Prostate gland (tissue), 2 donors: ENCODE measurements at regions not wholly inside any gene's neighbourhood (a gene's known extent, or its start where the extent isn't known, plus 50 kb on each side); places are given as distances from the start of the nearest gene placed in this dataset.

Experiments
- DNase-seq: peaks from one replicate; pipeline ENCODE4 v3.0.0-alpha.2; 2019; ENCODE audit warnings: low spot score
- H3K27ac ChIP-seq, 2 donors: fragments of 200-600 bp; sonication (generic); 2 replicates each; pipeline ENCODE4 v1.5.1; 2017 to 2019
- H3K27me3 ChIP-seq: fragments of 200-600 bp; sonication (generic); replicated peaks from 2 replicates; pipeline ENCODE4 v1.5.1; 2019; ENCODE audit not compliant: insufficient read depth
- H3K36me3 ChIP-seq, 2 donors: fragments of 200-600 bp; sonication (generic); 1 replicate in 1 of 2; 2 replicates in 1 of 2; pipeline versions ENCODE4 v1.5.1 to v1.8.1; 2017 to 2019
- H3K4me1 ChIP-seq: fragments of 200-600 bp; sonication (generic); replicated peaks from 2 replicates; pipeline ENCODE4 v1.5.1; 2019
- H3K4me3 ChIP-seq, 2 donors: fragments of 200-600 bp; sonication (generic); 2 replicates each; pipeline ENCODE4 v1.5.1; 2017 to 2019
- H3K9me3 ChIP-seq: fragments of 200-600 bp; sonication (generic); 2 replicates; pipeline ENCODE4 v1.5.1; 2017
- CTCF ChIP-seq, 4 experiments: fragments of 200-600 bp in 2 of 4; fragments of 450-650 bp in 2 of 4; sonication (generic) in 2 of 4; IDR thresholded peaks; 1 replicate in 3 of 4; 2 replicates in 1 of 4; pipeline ENCODE4 v1.5.1; 2016 to 2019; ENCODE audit warnings: antibody characterized with exemption in 4 of 4, mild to moderate bottlenecking in 2 of 4, moderate library complexity in 2 of 4
- POLR2A ChIP-seq: fragments of 450-650 bp; IDR thresholded peaks from one replicate; pipeline ENCODE4 v1.6.1; 2016; ENCODE audit warnings: antibody characterized with exemption, mild to moderate bottlenecking
- POLR2AphosphoS5 ChIP-seq: sonication (generic); formaldehyde crosslinking; IDR thresholded peaks from one replicate; pipeline ENCODE4 v1.6.1; 2017; ENCODE audit warnings: antibody characterized with exemption
- WGBS: methylation state at CpG from one replicate; pipeline ENCODE4 v1.1.5; 2018; 5-methylcytosine and 5-hydroxymethylcytosine counted together
- intact Hi-C: fragments of 100-400 bp; cut with DNase I; formaldehyde crosslinking; loops from one replicate; pipeline ENCODE4 v1.14.2; 2022
- small RNA-seq, 2 donors: library from RNA; depleted of rRNA; stranded (forward); fragments of <200 nt; gene quantifications; one replicate each; pipeline ENCODE3, GENCODE V24; 2016

GRCh38 chr13:70203661-70204229 lies 95.5 kb upstream of the KLHL1 start:
- DNase-seq = no peak
- Histone ChIP-seq H3K36me3 (no peaks in the 10 kb centered on the region), H3K4me1 (no peaks in the 10 kb centered on the region), H3K9me3 (no peaks in the 10 kb centered on the region), H3K27me3 (no peaks in the 10 kb centered on the region), H3K4me3 (no peak overlapping the region), H3K27ac (no peak overlapping the region)
- TF ChIP-seq CTCF (IDR thresholded peaks at IDR 0.05) = no peak
- no peak for TF ChIP-seq POLR2A
- no peak for TF ChIP-seq POLR2AphosphoS5
- intact Hi-C loops = no loop called here
- 94% methylated on average over 5 of the region's 5 CpGs for WGBS

GRCh38 chr13:70191034-70191433 lies 82.8 kb upstream of the KLHL1 start:
- intact Hi-C loops = no loop called here
- TF ChIP-seq CTCF (IDR thresholded peaks at IDR 0.05) (no peak), POLR2A (no peak), POLR2AphosphoS5 (no peak)
- Histone ChIP-seq H3K4me1 (no peaks in the 10 kb centered on the region), H3K4me3 (no peak overlapping the region), H3K27ac (no peak overlapping the region), H3K9me3 (no peaks in the 10 kb centered on the region), H3K27me3 (no peaks in the 10 kb centered on the region), H3K36me3 (no peaks in the 10 kb centered on the region)
- no peak for DNase-seq

GRCh38 chr13:70189981-70190380 lies 81.7 kb upstream of the KLHL1 start:
- no peak overlapping the region for H3K4me3 ChIP-seq
- H3K4me1 ChIP-seq = no peaks in the 10 kb centered on the region
- TF ChIP-seq POLR2AphosphoS5 = no peak
- no peak for DNase-seq
- WGBS = 66% methylated on average over 2 of the region's 2 CpGs
- H3K27ac ChIP-seq = no peak overlapping the region
- intact Hi-C loops = no loop called here
- H3K36me3 ChIP-seq = no peaks in the 10 kb centered on the region
- no peaks in the 10 kb centered on the region for H3K9me3 ChIP-seq
- no peaks in the 10 kb centered on the region for H3K27me3 ChIP-seq

GRCh38 chr13:70188567-70188966 lies 80.3 kb upstream of the KLHL1 start:
- H3K27me3 ChIP-seq = no peaks in the 10 kb centered on the region
- no peaks in the 10 kb centered on the region for H3K36me3 ChIP-seq
- no peak overlapping the region for H3K27ac ChIP-seq
- no peaks in the 10 kb centered on the region for H3K4me1 ChIP-seq
- 61% methylated on average over 2 of the region's 2 CpGs for WGBS
- no peak for DNase-seq
- H3K4me3 ChIP-seq = no peak overlapping the region
- no peaks in the 10 kb centered on the region for H3K9me3 ChIP-seq
- intact Hi-C loops = no loop called here
- TF ChIP-seq CTCF (IDR thresholded peaks at IDR 0.05) (no peak), POLR2AphosphoS5 (no peak), POLR2A (no peak)

GRCh38 chr13:70183041-70183440 lies 74.8 kb upstream of the KLHL1 start:
- no peaks in the 10 kb centered on the region for H3K36me3 ChIP-seq
- TF ChIP-seq CTCF (IDR thresholded peaks at IDR 0.05) (no peak), POLR2A (no peak), POLR2AphosphoS5 (no peak)
- WGBS = 58% methylated on average over 2 of the region's 2 CpGs
- no peak overlapping the region for H3K27ac ChIP-seq
- H3K4me1 ChIP-seq = no peaks in the 10 kb centered on the region
- intact Hi-C loops = no loop called here
- no peaks in the 10 kb centered on the region for H3K27me3 ChIP-seq
- no peak overlapping the region for H3K4me3 ChIP-seq
- no peak for DNase-seq
- H3K9me3 ChIP-seq = no peaks in the 10 kb centered on the region

Small RNA genes lying in the stretch of these regions (small RNA-seq; reads per million reads assigned to genes)
- gene AL445264.1 = 0 reads per million in 2 donors
- gene RNU6-54P = 0 reads per million in 2 donors
